BLaER1 treated with 17β-estradiol and CSF1 and Interleukin-3, amounts not matched to agents 10 nM and 100 nM (cell line): ENCODE measurements at regions not wholly inside any gene's neighbourhood (a gene's known extent, or its start where the extent isn't known, plus 50 kb on each side); places are given as distances from the start of the nearest gene placed in this dataset.

Experiments used
- H3K27ac ChIP-seq, 11 experiments: shearing (Covaris generic); formaldehyde crosslinking; 2 replicates each; pipeline ENCODE4 v1.8.1; 2022
- H3K27me3 ChIP-seq, 11 experiments: shearing (Covaris generic); formaldehyde crosslinking; 2 replicates each; pipeline ENCODE4 v1.8.1; 2022
- H3K36me3 ChIP-seq, 11 experiments: shearing (Covaris generic); formaldehyde crosslinking; 2 replicates each; pipeline ENCODE4 v1.8.1; 2022
- H3K4me1 ChIP-seq, 10 experiments: shearing (Covaris generic); formaldehyde crosslinking; 2 replicates each; pipeline ENCODE4 v1.8.1; 2022
- H3K4me2 ChIP-seq, 11 experiments: shearing (Covaris generic); formaldehyde crosslinking; 2 replicates each; pipeline ENCODE4 v1.8.1; 2022
- H3K4me3 ChIP-seq, 10 experiments: shearing (Covaris generic); formaldehyde crosslinking; 2 replicates each; pipeline ENCODE4 v1.8.1; 2022
- H3K9ac ChIP-seq, 11 experiments: shearing (Covaris generic); formaldehyde crosslinking; 2 replicates each; pipeline ENCODE4 v1.8.1; 2022
- H3K9me3 ChIP-seq, 11 experiments: shearing (Covaris generic); formaldehyde crosslinking; replicated peaks in 1 of 11; 2 replicates each; pipeline ENCODE4 v1.8.1; 2022
- H4K20me1 ChIP-seq, 11 experiments: shearing (Covaris generic); formaldehyde crosslinking; 2 replicates each; pipeline ENCODE4 v1.8.1; 2022
- Cebpa-rat ChIP-seq, 11 experiments: shearing (Covaris generic); IDR thresholded peaks; 2 replicates each; pipeline ENCODE4 v1.8.1; 2022

GRCh38 chr2:183416753-183417152 is 292.5 kb downstream of the NUP35 start:
- Histone ChIP-seq H3K4me1 (no peaks in the 10 kb centered on the region), H3K9ac (no peak overlapping the region), H3K4me3 (no peak overlapping the region), H3K27ac (no peak overlapping the region), H3K27me3 (no peaks in the 10 kb centered on the region), H3K4me2 (no peak overlapping the region), H4K20me1 (no peaks in the 10 kb centered on the region), H3K9me3 (no peaks in the 10 kb centered on the region), H3K36me3 (no peaks in the 10 kb centered on the region)
- no peak for TF ChIP-seq Cebpa-rat (IDR thresholded peaks at IDR 0.05)

- Histone ChIP-seq H3K9ac (no peak overlapping the region), H3K4me3 (no peak overlapping the region), H3K4me1 (no peaks in the 10 kb centered on the region), H3K9me3 (peaks cover 0 to 4% (median 0%) of the 10 kb centered on the region in 11 experiments; a peak in 1 of 22 replicates), H3K36me3 (no peaks in the 10 kb centered on the region), H4K20me1 (no peaks in the 10 kb centered on the region), H3K4me2 (no peak overlapping the region), H3K27me3 (no peaks in the 10 kb centered on the region), H3K27ac (no peak overlapping the region)
- no peak for TF ChIP-seq Cebpa-rat (IDR thresholded peaks at IDR 0.05)
These were observed 302.6 kb downstream of the NUP35 start for GRCh38 chr2:183426825-183427224.

- H3K4me3 ChIP-seq, result no peak overlapping the region
- H3K4me1 ChIP-seq, result no peaks in the 10 kb centered on the region
- no peaks in the 10 kb centered on the region for H4K20me1 ChIP-seq
- H3K27ac ChIP-seq, result no peak overlapping the region
- no peaks in the 10 kb centered on the region for H3K36me3 ChIP-seq
- H3K27me3 ChIP-seq, result no peaks in the 10 kb centered on the region
- no peak overlapping the region for H3K4me2 ChIP-seq
- no peak overlapping the region for H3K9ac ChIP-seq
- no peak for TF ChIP-seq Cebpa-rat (IDR thresholded peaks at IDR 0.05)
- H3K9me3 ChIP-seq, result peaks cover 0 to 4% (median 0%) of the 10 kb centered on the region in 11 experiments; a peak in 1 of 22 replicates
These were observed 303.3 kb downstream of the NUP35 start for GRCh38 chr2:183427558-183427957.

GRCh38 chr2:183428881-183429280 is 304.6 kb downstream of the NUP35 start:
- Histone ChIP-seq H3K4me2 (no peak overlapping the region), H3K27me3 (no peaks in the 10 kb centered on the region), H3K4me1 (no peaks in the 10 kb centered on the region), H3K9me3 (peaks cover 0 to 4% (median 0%) of the 10 kb centered on the region in 11 experiments; a peak in 1 of 22 replicates), H3K27ac (no peak overlapping the region), H3K36me3 (no peaks in the 10 kb centered on the region), H3K4me3 (no peak overlapping the region), H4K20me1 (no peaks in the 10 kb centered on the region), H3K9ac (no peak overlapping the region)
- TF ChIP-seq Cebpa-rat (IDR thresholded peaks at IDR 0.05), result no peak

- Histone ChIP-seq H4K20me1 (no peaks in the 10 kb centered on the region), H3K9ac (no peak overlapping the region), H3K4me1 (no peaks in the 10 kb centered on the region), H3K9me3 (no peaks in the 10 kb centered on the region), H3K27me3 (no peaks in the 10 kb centered on the region), H3K36me3 (no peaks in the 10 kb centered on the region), H3K4me2 (no peak overlapping the region), H3K27ac (no peak overlapping the region), H3K4me3 (no peak overlapping the region)
- no peak for TF ChIP-seq Cebpa-rat (IDR thresholded peaks at IDR 0.05)
These were observed 314.3 kb downstream of the NUP35 start for GRCh38 chr2:183438541-183438940.

GRCh38 chr2:183455056-183455455 is 330.8 kb downstream of the NUP35 start:
- H3K27ac ChIP-seq, result no peak overlapping the region
- TF ChIP-seq Cebpa-rat (IDR thresholded peaks at IDR 0.05), result no peak
- no peak overlapping the region for H3K4me3 ChIP-seq
- no peak overlapping the region for H3K4me2 ChIP-seq
- H3K36me3 ChIP-seq, result no peaks in the 10 kb centered on the region
- H3K4me1 ChIP-seq, result peaks cover 0 to 14% (median 5%) of the 10 kb centered on the region in 10 experiments; a peak in 11 of 20 replicates
- no peak overlapping the region for H3K9ac ChIP-seq
- no peaks in the 10 kb centered on the region for H3K27me3 ChIP-seq
- no peaks in the 10 kb centered on the region for H3K9me3 ChIP-seq
- H4K20me1 ChIP-seq, result no peaks in the 10 kb centered on the region

- H3K4me1 ChIP-seq, result peaks cover 0 to 14% (median 6%) of the 10 kb centered on the region in 10 experiments; a peak in 11 of 20 replicates
- no peaks in the 10 kb centered on the region for H4K20me1 ChIP-seq
- no peaks in the 10 kb centered on the region for H3K36me3 ChIP-seq
- no peak overlapping the region for H3K27ac ChIP-seq
- H3K9me3 ChIP-seq, result no peaks in the 10 kb centered on the region
- no peak overlapping the region for H3K9ac ChIP-seq
- H3K4me3 ChIP-seq, result no peak overlapping the region
- H3K4me2 ChIP-seq, result no peak overlapping the region
- TF ChIP-seq Cebpa-rat (IDR thresholded peaks at IDR 0.05), result no peak
- H3K27me3 ChIP-seq, result no peaks in the 10 kb centered on the region
These were observed 331.9 kb downstream of the NUP35 start for GRCh38 chr2:183456177-183456576.

GRCh38 chr2:183458460-183458859 is 334.2 kb downstream of the NUP35 start:
- H3K4me3 ChIP-seq, result no peak overlapping the region
- H3K27me3 ChIP-seq, result no peaks in the 10 kb centered on the region
- TF ChIP-seq Cebpa-rat (IDR thresholded peaks at IDR 0.05), result no peak
- no peaks in the 10 kb centered on the region for H3K36me3 ChIP-seq
- no peak overlapping the region for H3K9ac ChIP-seq
- no peaks in the 10 kb centered on the region for H4K20me1 ChIP-seq
- H3K4me1 ChIP-seq, result peaks cover 0 to 14% (median 6%) of the 10 kb centered on the region in 10 experiments; a peak in 11 of 20 replicates
- peak overlapping the region in 4 of 11 experiments; percentile 2 to 37 (median 28); a peak in 4 of 22 replicates for H3K4me2 ChIP-seq
- H3K27ac ChIP-seq, result no peak overlapping the region
- peaks cover 0 to 4% (median 0%) of the 10 kb centered on the region in 11 experiments; a peak in 1 of 22 replicates for H3K9me3 ChIP-seq

GRCh38 chr2:183459466-183459865 is 335.2 kb downstream of the NUP35 start:
- Histone ChIP-seq H3K4me1 (peaks cover 0 to 14% (median 6%) of the 10 kb centered on the region in 10 experiments; a peak in 11 of 20 replicates), H3K4me3 (no peak overlapping the region), H3K36me3 (no peaks in the 10 kb centered on the region), H3K27ac (no peak overlapping the region), H4K20me1 (no peaks in the 10 kb centered on the region), H3K9ac (no peak overlapping the region), H3K27me3 (no peaks in the 10 kb centered on the region), H3K9me3 (peaks cover 0 to 4% (median 0%) of the 10 kb centered on the region in 11 experiments; a peak in 1 of 22 replicates), H3K4me2 (peak overlapping the region in 1 of 11 experiments; percentile 51; a peak in 2 of 22 replicates)
- TF ChIP-seq Cebpa-rat (IDR thresholded peaks at IDR 0.05), result no peak

GRCh38 chr2:183463821-183464220 is 339.6 kb downstream of the NUP35 start:
- Histone ChIP-seq H4K20me1 (no peaks in the 10 kb centered on the region), H3K4me3 (no peak overlapping the region), H3K36me3 (no peaks in the 10 kb centered on the region), H3K9ac (no peak overlapping the region), H3K27ac (no peak overlapping the region), H3K4me1 (peaks cover 0 to 8% (median 0%) of the 10 kb centered on the region in 10 experiments; a peak in 8 of 20 replicates), H3K9me3 (peaks cover 0 to 4% (median 0%) of the 10 kb centered on the region in 11 experiments; a peak in 1 of 22 replicates), H3K4me2 (no peak overlapping the region), H3K27me3 (no peaks in the 10 kb centered on the region)
- TF ChIP-seq Cebpa-rat (IDR thresholded peaks at IDR 0.05), result no peak
